22Rv1 (cell line): ENCODE measurements at regions not wholly inside any gene's neighbourhood (a gene's known extent, or its start where the extent isn't known, plus 50 kb on each side); places are given as distances from the start of the nearest gene placed in this dataset.

ENCODE experiments used
- CTCF ChIP-seq: fragments of 450-650 bp; IDR thresholded peaks from 2 replicates; pipeline ENCODE4 v1.5.1; 2017; ENCODE audit warnings: mild to moderate bottlenecking
- ZFX ChIP-seq: fragments of 450-650 bp; IDR thresholded peaks from 2 replicates; pipeline ENCODE4 v1.6.1; 2017; ENCODE audit warnings: antibody characterized with exemption, borderline replicate concordance

- TF ChIP-seq CTCF (no peak), ZFX (no peak)
These were observed 332.5 kb upstream of the ZFP42 start for GRCh38 chr4:187663076-187663475.
